Activated gamma-delta T cell treated with Interleukin-2 at 50 U/mL for 16 hours (primary cell): ENCODE measurements at regions not wholly inside any gene's neighbourhood (a gene's known extent, or its start where the extent isn't known, plus 50 kb on each side); places are given as distances from the start of the nearest gene placed in this dataset.
"Not testable (repeated sequence)": the region's sequence is repeated elsewhere in the genome, so short reads cannot be mapped to it uniquely, and the experiment has no call there.

Source experiments
- DNase-seq: peaks from one replicate; pipeline ENCODE4 v3.0.0-alpha.2; 2020

- no peak for DNase-seq
Measured at GRCh38 chr2:176781570-176782217, 430.9 kb upstream of the HNRNPA3 start.

- DNase-seq, result no peak
Measured at GRCh38 chr2:176784633-176785200, 427.9 kb upstream of the HNRNPA3 start.

- DNase-seq, result no peak
Measured at GRCh38 chr2:176789751-176790150, 422.8 kb upstream of the HNRNPA3 start.

GRCh38 chr2:176790468-176790867, 422.1 kb upstream of the HNRNPA3 start:
- DNase-seq, result no peak

GRCh38 chr2:176793792-176794191, 418.8 kb upstream of the HNRNPA3 start:
- DNase-seq, result no peak

GRCh38 chr2:176794392-176794791, 418.2 kb upstream of the HNRNPA3 start:
- no peak for DNase-seq

- no peak for DNase-seq
Measured at GRCh38 chr2:176795823-176796222, 416.8 kb upstream of the HNRNPA3 start.

GRCh38 chr2:176796677-176797076, 415.9 kb upstream of the HNRNPA3 start:
- not testable (repeated sequence) for DNase-seq

- no peak for DNase-seq
Measured at GRCh38 chr2:176804392-176804791, 408.2 kb upstream of the HNRNPA3 start.

GRCh38 chr2:176805345-176805744, 407.2 kb upstream of the HNRNPA3 start:
- DNase-seq, result no peak

GRCh38 chr2:176812246-176812775, 400.3 kb upstream of the HNRNPA3 start:
- no peak for DNase-seq

- no peak for DNase-seq
Measured at GRCh38 chr2:176813156-176813555, 399.4 kb upstream of the HNRNPA3 start.

GRCh38 chr2:176813621-176814049, 399.0 kb upstream of the HNRNPA3 start:
- no peak for DNase-seq

GRCh38 chr2:176814274-176814673, 398.3 kb upstream of the HNRNPA3 start:
- DNase-seq, result no peak

- no peak for DNase-seq
Measured at GRCh38 chr2:176814740-176815367, 397.7 kb upstream of the HNRNPA3 start.

GRCh38 chr2:176817061-176817565, 395.5 kb upstream of the HNRNPA3 start:
- DNase-seq, result no peak

GRCh38 chr2:176818076-176818475, 394.5 kb upstream of the HNRNPA3 start:
- DNase-seq, result no peak

- no peak for DNase-seq
Measured at GRCh38 chr2:176818617-176819016, 394.0 kb upstream of the HNRNPA3 start.

GRCh38 chr2:176819306-176819705, 393.3 kb upstream of the HNRNPA3 start:
- DNase-seq, result no peak

- no peak for DNase-seq
Measured at GRCh38 chr2:176820371-176820932, 392.1 kb upstream of the HNRNPA3 start.

GRCh38 chr2:176821350-176821749, 391.2 kb upstream of the HNRNPA3 start:
- DNase-seq, result no peak

GRCh38 chr2:176822060-176822459, 390.5 kb upstream of the HNRNPA3 start:
- DNase-seq, result no peak

- no peak for DNase-seq
Measured at GRCh38 chr2:176826356-176826755, 386.2 kb upstream of the HNRNPA3 start.
